ENCODE measurements at regions not wholly inside any gene's neighbourhood (a gene's known extent, or its start where the extent isn't known, plus 50 kb on each side); places are given as distances from the start of the nearest gene placed in this dataset.

- DNase-seq (ENCODE audit: low spot score) = no peak
- H3K4me3 ChIP-seq = no peak overlapping the region
- no peaks in the 10 kb centered on the region for H3K36me3 ChIP-seq
- H3K4me1 ChIP-seq (replicated peaks) = no peaks in the 10 kb centered on the region
- intact Hi-C loops (cut with DNase I) = no loop called here
- TF ChIP-seq CTCF (IDR thresholded peaks at IDR 0.05) (no peak), POLR2A (IDR thresholded peaks at IDR 0.05) (no peak), POLR2AphosphoS5 (IDR thresholded peaks at IDR 0.05) (no peak)
- H3K9me3 ChIP-seq = no peaks in the 10 kb centered on the region
- no peaks in the 10 kb centered on the region for H3K27me3 ChIP-seq (replicated peaks; ENCODE audit: insufficient read depth)
- no peak overlapping the region for H3K27ac ChIP-seq
These were observed 189.0 kb upstream of the TFAP2D start for GRCh38 chr6:50524341-50524740.

- no peak for DNase-seq (ENCODE audit: low spot score)
- H3K9me3 ChIP-seq = no peaks in the 10 kb centered on the region
- no peaks in the 10 kb centered on the region for H3K36me3 ChIP-seq
- TF ChIP-seq POLR2AphosphoS5 (IDR thresholded peaks at IDR 0.05) = no peak
- no peak for TF ChIP-seq POLR2A (IDR thresholded peaks at IDR 0.05)
- TF ChIP-seq CTCF (IDR thresholded peaks at IDR 0.05) = no peak
- no peak overlapping the region for H3K27ac ChIP-seq
- H3K4me3 ChIP-seq = no peak overlapping the region
- WGBS = 85% methylated on average over 2 of the region's 2 CpGs
- intact Hi-C loops (cut with DNase I) = no loop called here
- H3K27me3 ChIP-seq (replicated peaks; ENCODE audit: insufficient read depth) = no peaks in the 10 kb centered on the region
- no peaks in the 10 kb centered on the region for H3K4me1 ChIP-seq (replicated peaks)
These were observed 185.3 kb upstream of the TFAP2D start for GRCh38 chr6:50527985-50528384.

GRCh38 chr6:50539447-50539846, 173.9 kb upstream of the TFAP2D start:
- WGBS = 60% methylated on average over 1 of the region's 1 CpG
- intact Hi-C loops (cut with DNase I) = no loop called here
- Histone ChIP-seq H3K27me3 (replicated peaks; ENCODE audit: insufficient read depth) (no peaks in the 10 kb centered on the region), H3K27ac (no peak overlapping the region), H3K4me1 (replicated peaks) (no peaks in the 10 kb centered on the region), H3K9me3 (no peaks in the 10 kb centered on the region), H3K36me3 (no peaks in the 10 kb centered on the region), H3K4me3 (no peak overlapping the region)
- DNase-seq (ENCODE audit: low spot score) = no peak
- TF ChIP-seq POLR2AphosphoS5 (IDR thresholded peaks at IDR 0.05) (no peak), POLR2A (IDR thresholded peaks at IDR 0.05) (no peak), CTCF (IDR thresholded peaks at IDR 0.05) (no peak)

GRCh38 chr6:50541941-50542340, 171.4 kb upstream of the TFAP2D start:
- no peak for TF ChIP-seq CTCF (IDR thresholded peaks at IDR 0.05)
- no peak for TF ChIP-seq POLR2AphosphoS5 (IDR thresholded peaks at IDR 0.05)
- H3K9me3 ChIP-seq = no peaks in the 10 kb centered on the region
- DNase-seq (ENCODE audit: low spot score) = no peak
- H3K36me3 ChIP-seq = no peaks in the 10 kb centered on the region
- H3K27me3 ChIP-seq (replicated peaks; ENCODE audit: insufficient read depth) = no peaks in the 10 kb centered on the region
- no peak overlapping the region for H3K27ac ChIP-seq
- H3K4me3 ChIP-seq = no peak overlapping the region
- WGBS = 88% methylated on average over 2 of the region's 2 CpGs
- intact Hi-C loops (cut with DNase I) = no loop called here
- H3K4me1 ChIP-seq (replicated peaks) = no peaks in the 10 kb centered on the region

- TF ChIP-seq POLR2A (IDR thresholded peaks at IDR 0.05) (no peak), CTCF (IDR thresholded peaks at IDR 0.05) (no peak), POLR2AphosphoS5 (IDR thresholded peaks at IDR 0.05) (no peak)
- Histone ChIP-seq H3K4me1 (replicated peaks) (no peaks in the 10 kb centered on the region), H3K9me3 (no peaks in the 10 kb centered on the region), H3K27me3 (replicated peaks; ENCODE audit: insufficient read depth) (no peaks in the 10 kb centered on the region), H3K36me3 (no peaks in the 10 kb centered on the region), H3K4me3 (no peak overlapping the region), H3K27ac (no peak overlapping the region)
- WGBS = 33% methylated on average over 7 of the region's 7 CpGs
- DNase-seq (ENCODE audit: low spot score) = no peak
- intact Hi-C loops (cut with DNase I) = no loop called here
These were observed 169.7 kb upstream of the TFAP2D start for GRCh38 chr6:50543666-50544065.
